Muscle layer of colon (tissue), 2 donors: ENCODE measurements at regions not wholly inside any gene's neighbourhood (a gene's known extent, or its start where the extent isn't known, plus 50 kb on each side); places are given as distances from the start of the nearest gene placed in this dataset.
"Not testable (repeated sequence)": the region's sequence is repeated elsewhere in the genome, so short reads cannot be mapped to it uniquely, and the experiment has no call there.

Experiments
- H3K27ac ChIP-seq: one replicate; pipeline ENCODE4 v1.7.0; 2013; ENCODE audit warnings: low read depth, mild to moderate bottlenecking, low read length, moderate library complexity
- H3K27me3 ChIP-seq, 2 donors: one replicate each; pipeline ENCODE4 v1.7.0; 2013; ENCODE audit warnings: low read length in 2 of 2, mild to moderate bottlenecking in 2 of 2; ENCODE audit not compliant: insufficient read depth in 2 of 2, control insufficient read depth in 1 of 2
- H3K36me3 ChIP-seq: one replicate; pipeline ENCODE4 v1.7.0; 2013; ENCODE audit warnings: mild to moderate bottlenecking, low read length; ENCODE audit not compliant: insufficient read depth
- H3K4me1 ChIP-seq: one replicate; pipeline ENCODE4 v1.7.0; 2013; ENCODE audit warnings: mild to moderate bottlenecking, low read length; ENCODE audit not compliant: insufficient read depth
- H3K4me3 ChIP-seq, 2 donors: one replicate each; pipeline ENCODE4 v1.7.0; 2013; ENCODE audit warnings: low read length in 2 of 2, low read depth in 1 of 2, mild to moderate bottlenecking in 1 of 2, moderate library complexity in 1 of 2
- H3K9ac ChIP-seq: one replicate; pipeline ENCODE4 v1.7.0; 2013; ENCODE audit warnings: low read length
- H3K9me3 ChIP-seq: one replicate; pipeline ENCODE4 v1.7.0; 2013; ENCODE audit warnings: mild to moderate bottlenecking, low read length
- donor health status: abdominal sarcoma.
- donor health status: Adenocarcinoma of cecum.

GRCh38 chr6:141077355-141078333, 1055.1 kb upstream of the GJE1 start:
- no peaks in the 10 kb centered on the region for H3K27me3 ChIP-seq
- H3K27ac ChIP-seq: no peak overlapping the region
- H3K4me3 ChIP-seq: no peak overlapping the region
- no peaks in the 10 kb centered on the region for H3K9me3 ChIP-seq
- no peak overlapping the region for H3K9ac ChIP-seq
- no peaks in the 10 kb centered on the region for H3K36me3 ChIP-seq
- no peaks in the 10 kb centered on the region for H3K4me1 ChIP-seq

GRCh38 chr6:141057761-141058160, 1075.0 kb upstream of the GJE1 start:
- Histone ChIP-seq H3K4me3 (no peak overlapping the region), H3K27me3 (no peaks in the 10 kb centered on the region), H3K36me3 (no peaks in the 10 kb centered on the region), H3K4me1 (no peaks in the 10 kb centered on the region), H3K9ac (no peak overlapping the region), H3K27ac (no peak overlapping the region), H3K9me3 (no peaks in the 10 kb centered on the region)

DNA sequence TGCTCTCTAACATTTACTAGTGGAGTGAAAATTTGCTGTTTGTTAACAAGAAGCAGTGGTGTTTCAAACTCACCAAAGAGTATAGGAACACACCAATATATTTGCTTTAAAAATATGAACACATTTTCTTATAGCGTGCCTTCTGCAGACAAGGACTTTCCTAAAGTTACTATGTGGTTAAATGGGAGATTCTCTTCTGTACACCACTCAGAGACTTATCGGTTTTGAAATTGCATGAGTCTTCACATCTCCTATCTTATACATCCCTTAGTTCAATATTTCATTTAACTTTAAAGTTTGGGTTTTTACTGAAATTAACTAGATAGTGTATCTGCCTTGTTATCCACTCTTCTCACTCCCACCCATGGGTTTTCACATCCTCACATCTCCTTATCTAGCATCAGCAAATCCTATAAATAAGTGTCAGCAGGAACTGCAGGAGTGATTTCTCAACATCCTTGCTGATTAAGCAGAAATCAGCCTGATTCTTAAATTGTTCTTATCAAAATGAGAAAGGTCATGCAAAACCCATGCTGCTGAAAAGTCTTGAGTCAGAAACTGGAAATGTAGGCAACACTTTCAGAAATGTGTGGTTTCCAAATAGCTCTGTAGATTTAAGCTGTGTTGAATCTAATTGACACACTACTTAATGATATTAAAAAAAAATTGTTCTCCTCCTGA, 1075.6 kb upstream of the GJE1 start:
- no peak overlapping the region for H3K4me3 ChIP-seq
- no peaks in the 10 kb centered on the region for H3K4me1 ChIP-seq
- H3K9me3 ChIP-seq: no peaks in the 10 kb centered on the region
- no peaks in the 10 kb centered on the region for H3K27me3 ChIP-seq
- no peak overlapping the region for H3K9ac ChIP-seq
- no peak overlapping the region for H3K27ac ChIP-seq
- no peaks in the 10 kb centered on the region for H3K36me3 ChIP-seq

- H3K27me3 ChIP-seq: no peaks in the 10 kb centered on the region
- H3K9me3 ChIP-seq: no peaks in the 10 kb centered on the region
- H3K27ac ChIP-seq: no peak overlapping the region
- H3K9ac ChIP-seq: no peak overlapping the region
- H3K36me3 ChIP-seq: no peaks in the 10 kb centered on the region
- no peaks in the 10 kb centered on the region for H3K4me1 ChIP-seq
- H3K4me3 ChIP-seq: no peak overlapping the region
These were observed 1082.3 kb upstream of the GJE1 start for GRCh38 chr6:141050471-141050870.

DNA sequence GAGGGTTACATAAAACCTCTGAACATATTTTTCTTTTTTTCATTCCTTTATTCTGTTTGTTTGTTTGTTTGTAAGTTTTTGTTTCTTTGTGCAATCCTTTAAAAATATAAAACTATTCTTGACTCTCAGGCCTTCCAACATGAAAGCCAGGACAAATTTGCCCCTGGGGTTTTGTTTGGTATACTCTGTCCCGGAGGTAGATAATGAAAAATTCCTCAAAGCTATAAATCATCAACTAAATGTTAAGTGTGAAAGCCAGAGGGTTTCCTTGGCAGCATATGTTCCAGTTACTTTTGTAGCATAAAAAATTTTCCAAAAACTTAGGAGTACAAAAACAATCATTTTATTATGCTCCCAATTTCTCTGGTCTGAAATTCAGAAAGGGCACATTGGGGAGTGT, 1084.3 kb upstream of the GJE1 start:
- Histone ChIP-seq H3K4me1 (no peaks in the 10 kb centered on the region), H3K27me3 (no peaks in the 10 kb centered on the region), H3K36me3 (no peaks in the 10 kb centered on the region), H3K9me3 (no peaks in the 10 kb centered on the region), H3K9ac (no peak overlapping the region), H3K27ac (no peak overlapping the region), H3K4me3 (no peak overlapping the region)

GRCh38 chr6:141046496-141046895, 1086.2 kb upstream of the GJE1 start:
- not testable (repeated sequence) for H3K4me1 ChIP-seq, H3K9me3 ChIP-seq, H3K9ac ChIP-seq, H3K4me3 ChIP-seq, H3K27ac ChIP-seq, H3K36me3 ChIP-seq, H3K27me3 ChIP-seq

GRCh38 chr6:141041596-141042087, 1091.1 kb upstream of the GJE1 start:
- H3K4me3 ChIP-seq: no peak overlapping the region
- no peaks in the 10 kb centered on the region for H3K36me3 ChIP-seq
- H3K4me1 ChIP-seq: no peaks in the 10 kb centered on the region
- H3K27me3 ChIP-seq: no peaks in the 10 kb centered on the region
- no peak overlapping the region for H3K27ac ChIP-seq
- H3K9ac ChIP-seq: no peak overlapping the region
- H3K9me3 ChIP-seq: no peaks in the 10 kb centered on the region

- no peak overlapping the region for H3K9ac ChIP-seq
These were observed 1097.2 kb upstream of the GJE1 start for GRCh38 chr6:141035312-141036200.

GRCh38 chr6:141033101-141033500, 1099.6 kb upstream of the GJE1 start:
- no peak overlapping the region for H3K9ac ChIP-seq
- H3K4me3 ChIP-seq: no peak overlapping the region
- no peaks in the 10 kb centered on the region for H3K36me3 ChIP-seq
- no peaks in the 10 kb centered on the region for H3K27me3 ChIP-seq
- H3K4me1 ChIP-seq: no peaks in the 10 kb centered on the region
- H3K27ac ChIP-seq: no peak overlapping the region
- H3K9me3 ChIP-seq: no peaks in the 10 kb centered on the region

More at GRCh38 chr6:141035312-141036200, 1097.2 kb upstream of the GJE1 start:
- Histone ChIP-seq H3K36me3 (no peaks in the 10 kb centered on the region), H3K4me3 (no peak overlapping the region), H3K27ac (no peak overlapping the region), H3K4me1 (no peaks in the 10 kb centered on the region), H3K9me3 (no peaks in the 10 kb centered on the region), H3K27me3 (no peaks in the 10 kb centered on the region)

DNA sequence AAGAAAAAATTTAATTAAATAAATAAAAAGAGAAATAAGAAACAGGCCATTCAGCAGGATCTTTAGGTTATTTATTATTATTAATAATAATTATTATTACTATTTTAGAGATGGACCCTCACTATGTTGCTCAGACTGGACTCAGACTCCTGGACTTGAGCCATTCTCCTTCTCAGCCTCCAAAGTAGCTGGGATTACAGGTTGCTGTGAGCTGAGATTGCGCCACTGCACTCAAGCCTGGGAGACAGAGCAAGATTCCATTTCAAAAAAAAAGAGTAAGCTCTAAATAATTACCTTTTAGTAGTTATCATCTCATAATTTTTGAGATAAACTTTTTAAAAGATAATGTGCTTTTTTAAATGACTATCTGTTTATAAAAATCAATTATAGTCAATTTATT, 1102.8 kb upstream of the GJE1 start:
- Histone ChIP-seq H3K36me3 (no peaks in the 10 kb centered on the region), H3K9me3 (no peaks in the 10 kb centered on the region), H3K9ac (no peak overlapping the region)

DNA sequence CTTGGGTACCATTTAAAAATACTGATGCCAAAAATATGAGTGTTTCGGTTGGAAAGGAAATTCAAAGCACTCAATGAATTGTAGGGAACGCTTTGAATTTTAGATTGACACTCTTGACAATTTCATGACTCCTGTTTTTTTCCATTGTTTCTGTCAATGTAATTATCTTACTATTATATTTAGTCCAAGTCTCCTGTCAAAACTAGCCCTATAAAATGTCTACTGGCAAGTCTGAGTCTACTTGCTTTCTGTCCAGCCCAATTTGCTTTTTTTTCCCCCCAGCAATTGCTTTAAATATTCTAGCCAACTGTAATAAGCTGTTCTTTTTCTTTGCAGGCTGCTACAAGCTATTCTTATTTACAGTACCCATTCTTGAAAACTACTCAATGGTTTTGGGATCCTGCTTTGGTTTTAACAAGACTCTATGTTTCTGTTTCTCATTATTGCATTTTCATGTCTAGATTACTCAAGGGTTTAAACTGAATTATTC, 1103.9 kb upstream of the GJE1 start:
- Histone ChIP-seq H3K27ac (no peak overlapping the region), H3K4me3 (no peak overlapping the region), H3K27me3 (no peaks in the 10 kb centered on the region)

More for the DNA sequence above, 1102.8 kb upstream of the GJE1 start:
- Histone ChIP-seq H3K4me1 (no peaks in the 10 kb centered on the region), H3K27ac (no peak overlapping the region), H3K27me3 (no peaks in the 10 kb centered on the region), H3K4me3 (no peak overlapping the region)

More for the DNA sequence above, 1103.9 kb upstream of the GJE1 start:
- H3K36me3 ChIP-seq: no peaks in the 10 kb centered on the region
- H3K9ac ChIP-seq: no peak overlapping the region
- no peaks in the 10 kb centered on the region for H3K9me3 ChIP-seq
- H3K4me1 ChIP-seq: no peaks in the 10 kb centered on the region
